ENCODE measurements at regions not wholly inside any gene's neighbourhood (a gene's known extent, or its start where the extent isn't known, plus 50 kb on each side); places are given as distances from the start of the nearest gene placed in this dataset.
"Not testable (repeated sequence)": the region's sequence is repeated elsewhere in the genome, so short reads cannot be mapped to it uniquely, and the experiment has no call there.

DNA sequence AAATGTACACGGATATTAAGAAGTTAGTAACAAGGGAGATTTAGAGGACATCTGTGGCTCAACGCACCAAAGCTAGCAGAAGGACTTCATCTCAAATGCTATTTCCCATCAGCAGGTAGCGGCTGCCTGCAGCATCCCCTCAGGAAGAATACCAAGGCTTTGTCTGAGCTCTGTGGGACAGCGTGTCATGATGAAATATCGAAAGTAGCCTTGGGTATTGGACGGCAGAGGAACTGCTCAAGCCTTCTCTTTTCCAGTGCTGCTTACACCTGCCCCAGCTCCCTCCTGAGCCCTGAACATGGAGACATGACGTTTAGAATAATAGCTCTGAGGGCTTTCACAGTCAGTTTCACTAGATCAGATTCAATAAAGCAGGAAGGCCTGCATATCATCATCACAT is 241.6 kb downstream of the SUCLG1 start:
- DNase-seq (ENCODE audit: low read depth in 2 of 2) = no peak

DNA sequence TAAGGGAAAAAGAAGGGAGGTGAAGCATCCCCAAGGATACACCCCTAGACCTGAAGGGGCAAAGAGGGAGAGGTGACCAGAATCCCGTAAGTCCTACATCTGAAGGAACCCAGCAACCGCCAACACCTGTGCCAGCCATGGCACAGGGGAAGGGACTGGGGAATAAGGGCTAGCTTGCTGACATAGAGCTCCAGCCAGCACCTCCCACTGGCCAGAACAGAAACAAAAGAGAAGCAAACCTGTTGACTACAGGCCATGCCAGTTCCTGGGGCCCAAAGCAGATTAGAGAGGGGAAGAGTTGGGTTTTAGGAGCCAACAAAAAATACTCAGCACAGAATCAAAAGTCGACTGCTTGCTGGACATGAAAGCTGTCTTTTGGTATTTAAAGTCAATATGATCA is 244.6 kb downstream of the SUCLG1 start:
- DNase-seq (ENCODE audit: low read depth in 2 of 2) = no peak

DNA sequence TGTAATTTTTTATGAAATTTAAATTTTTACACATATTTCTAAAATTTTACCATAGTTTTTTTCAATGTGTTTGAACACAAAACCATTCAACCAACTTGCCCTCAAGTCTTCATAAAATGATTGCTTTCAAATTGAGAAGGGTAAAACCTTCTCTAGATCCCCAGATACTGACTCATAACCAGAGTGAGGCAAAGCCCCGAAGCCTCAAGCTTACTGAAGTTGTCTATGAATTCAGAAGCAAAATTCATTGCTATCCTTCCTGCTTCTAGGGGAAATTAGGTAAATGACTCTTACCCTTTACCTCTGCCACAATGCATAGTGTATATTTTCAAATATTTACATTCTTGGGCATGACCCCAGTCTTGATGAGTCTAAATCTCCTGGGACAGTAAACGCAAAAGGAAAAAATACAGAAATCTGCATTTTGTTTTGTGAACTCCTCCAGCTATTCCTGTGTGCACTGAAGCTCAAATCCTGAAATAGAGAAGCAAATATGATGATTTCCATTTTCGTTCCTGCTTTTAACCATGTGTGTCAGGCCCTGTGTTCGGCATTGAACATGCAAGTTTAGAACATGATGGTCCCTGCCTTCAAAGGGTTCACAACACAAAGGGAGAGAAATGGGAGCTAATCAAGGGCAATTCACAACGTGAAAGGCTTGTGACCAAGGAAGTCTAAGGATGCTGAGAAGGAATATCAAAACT is 246.3 kb downstream of the SUCLG1 start:
- no peak for DNase-seq (ENCODE audit: low read depth in 2 of 2)

GRCh38 chr2:84209941-84210340 is 249.1 kb downstream of the SUCLG1 start:
- DNase-seq (ENCODE audit: low read depth in 2 of 2) = no peak

GRCh38 chr2:84204995-84205394 is 254.1 kb downstream of the SUCLG1 start:
- DNase-seq (ENCODE audit: low read depth in 2 of 2) = no peak

GRCh38 chr2:84202166-84202565 is 256.9 kb downstream of the SUCLG1 start:
- DNase-seq (ENCODE audit: low read depth in 2 of 2) = no peak

DNA sequence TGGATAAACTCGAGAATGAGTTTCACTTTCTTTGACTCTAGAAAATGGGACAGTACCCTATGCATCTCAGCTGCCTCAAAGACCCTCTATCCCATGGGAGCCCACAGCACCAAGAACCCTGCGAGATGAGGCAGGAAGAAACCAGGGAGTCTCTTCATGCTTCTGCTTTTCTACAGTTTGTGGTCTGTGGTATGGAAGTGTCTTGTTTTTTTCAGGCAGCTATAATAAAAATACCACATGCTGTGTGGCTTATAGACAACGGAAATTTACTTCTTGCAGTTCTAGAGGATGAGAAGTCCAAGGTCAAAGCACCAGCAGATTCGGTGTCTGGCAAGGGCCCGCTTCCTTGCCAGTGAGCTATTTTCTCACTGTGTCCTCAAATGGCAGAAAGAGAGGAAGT is 257.9 kb downstream of the SUCLG1 start:
- no peak for DNase-seq (ENCODE audit: low read depth in 2 of 2)

DNA sequence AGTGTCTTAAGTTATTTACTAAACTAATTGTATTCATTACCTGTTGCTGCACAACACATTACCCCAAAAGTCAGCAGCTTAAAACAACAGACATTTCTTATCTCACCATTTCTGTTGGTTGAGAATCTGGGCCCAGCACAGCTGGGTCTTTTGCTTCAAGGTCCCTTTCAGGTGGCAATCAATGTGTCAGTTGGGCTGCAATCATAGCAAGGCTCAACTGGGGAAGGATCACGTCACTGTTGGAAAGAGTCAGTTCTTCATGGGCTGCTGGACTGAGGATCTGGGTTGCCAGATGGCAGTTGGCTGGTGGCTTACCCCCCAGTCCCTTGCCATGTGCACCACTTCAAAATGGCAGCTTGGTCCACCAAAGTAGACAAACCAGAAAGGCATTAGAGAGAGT is 261.2 kb downstream of the SUCLG1 start:
- DNase-seq (ENCODE audit: low read depth in 2 of 2) = no peak

- DNase-seq (ENCODE audit: low read depth in 2 of 2) = no peak
These were observed 264.0 kb downstream of the SUCLG1 start for GRCh38 chr2:84194949-84195644.

DNA sequence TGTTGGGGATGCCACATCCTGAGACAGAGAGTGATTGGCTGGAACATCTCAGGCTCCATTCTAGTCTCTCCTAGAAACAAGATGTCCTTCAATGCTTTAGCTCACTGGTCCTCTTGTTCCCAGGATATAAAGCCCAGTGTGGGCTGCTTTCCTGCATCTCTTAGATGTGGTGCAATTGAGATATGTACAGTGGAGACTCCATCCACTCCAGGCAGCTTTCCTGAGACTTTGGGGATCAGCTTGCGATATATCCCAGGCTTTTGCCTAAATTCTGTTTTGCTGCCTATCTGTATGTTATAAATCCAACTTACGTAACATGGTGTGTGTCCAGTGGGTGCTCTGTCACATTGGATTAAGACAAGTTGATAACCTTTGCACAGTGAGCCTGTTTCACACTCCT is 264.9 kb downstream of the SUCLG1 start:
- DNase-seq (ENCODE audit: low read depth in 2 of 2) = no peak

- DNase-seq (ENCODE audit: low read depth in 2 of 2) = no peak
These were observed 271.8 kb downstream of the SUCLG1 start for GRCh38 chr2:84187258-84187657.

GRCh38 chr2:84181927-84182326 is 277.2 kb downstream of the SUCLG1 start:
- no peak for DNase-seq (ENCODE audit: low read depth in 2 of 2)

- DNase-seq (ENCODE audit: low read depth in 2 of 2) = no peak
These were observed 281.3 kb downstream of the SUCLG1 start for GRCh38 chr2:84177733-84178132.

DNA sequence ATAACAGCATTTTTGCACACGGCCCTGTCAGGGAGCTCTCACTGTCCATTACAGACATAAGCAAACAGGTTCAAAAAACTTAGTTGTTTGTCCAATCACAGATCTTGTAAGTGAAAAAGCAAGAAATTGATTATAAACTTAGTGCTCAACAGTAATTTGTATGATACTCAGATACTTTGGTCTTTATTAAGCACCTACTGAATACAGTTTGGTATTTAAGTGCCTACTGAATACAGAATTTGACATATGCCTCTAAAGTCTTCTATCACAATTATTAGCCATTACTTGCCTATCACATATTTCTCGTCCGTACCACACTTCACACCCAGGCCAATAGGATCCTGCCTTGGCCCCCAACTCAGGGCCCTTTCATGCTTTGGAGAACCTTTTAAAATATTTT is 283.1 kb downstream of the SUCLG1 start:
- DNase-seq (ENCODE audit: low read depth in 2 of 2) = no peak

- no peak for DNase-seq (ENCODE audit: low read depth in 2 of 2)
These were observed 283.7 kb downstream of the SUCLG1 start for GRCh38 chr2:84175340-84175739.

DNA sequence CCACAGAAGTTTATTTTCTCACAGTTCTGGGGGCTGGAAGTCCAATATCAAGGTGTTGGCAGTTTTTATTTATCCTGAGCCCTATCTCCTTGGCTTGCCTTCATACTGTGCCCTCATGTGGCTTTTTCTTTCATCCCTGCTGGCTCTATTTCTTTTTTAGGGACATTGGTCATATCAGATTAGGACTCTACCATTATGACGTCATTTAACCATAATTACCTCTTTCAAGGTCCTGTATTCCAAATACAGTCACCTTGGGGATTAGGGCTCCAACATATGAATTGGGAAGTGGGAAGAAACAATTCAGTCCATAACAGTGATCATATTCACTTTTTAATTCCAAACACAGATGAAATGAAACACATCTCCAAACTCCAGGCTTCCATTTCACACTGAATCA is 286.0 kb downstream of the SUCLG1 start:
- DNase-seq (ENCODE audit: low read depth in 2 of 2) = no peak

- DNase-seq (ENCODE audit: low read depth in 2 of 2) = no peak
These were observed 288.1 kb downstream of the SUCLG1 start for GRCh38 chr2:84170979-84171378.

DNA sequence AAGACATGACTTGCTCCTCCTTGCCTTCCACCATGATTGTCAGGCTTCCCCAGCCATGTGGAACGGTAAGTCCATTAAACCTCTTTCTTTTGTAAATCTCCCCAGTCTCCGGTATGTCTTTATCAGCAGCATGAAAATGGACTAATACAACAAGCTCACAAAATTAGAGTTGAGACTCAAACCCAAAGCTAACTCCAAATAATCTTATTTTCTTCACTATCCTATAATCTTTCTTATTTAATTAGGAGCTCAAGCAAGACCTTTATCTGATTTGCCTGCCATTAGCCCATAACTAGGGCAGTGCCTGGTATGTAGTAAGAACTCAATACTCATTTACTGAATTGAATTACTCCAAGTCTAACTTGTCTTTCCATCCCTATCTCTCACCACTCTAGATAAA is 289.2 kb downstream of the SUCLG1 start:
- DNase-seq (ENCODE audit: low read depth in 2 of 2) = no peak

DNA sequence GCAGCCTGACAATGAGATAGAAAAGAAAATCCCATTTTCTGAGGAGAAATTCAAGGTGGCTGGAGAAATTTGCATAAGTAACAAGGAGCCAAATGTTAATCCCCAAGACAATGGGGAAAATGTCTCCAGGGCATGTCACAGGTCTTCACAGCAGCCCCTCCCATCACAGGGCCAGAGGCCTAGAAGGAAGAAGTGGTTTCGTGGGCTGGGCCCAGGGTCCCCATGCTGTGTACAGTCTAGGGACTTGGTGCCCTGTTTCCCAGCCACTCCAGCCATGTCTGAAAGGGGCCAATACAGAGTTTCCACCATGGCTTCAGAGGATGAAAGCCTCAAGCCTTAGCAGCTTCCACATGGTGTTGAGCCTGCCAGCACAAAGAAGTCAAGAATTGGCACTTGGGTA is 290.5 kb downstream of the SUCLG1 start:
- not testable (repeated sequence) for DNase-seq (ENCODE audit: low read depth in 2 of 2)

DNA sequence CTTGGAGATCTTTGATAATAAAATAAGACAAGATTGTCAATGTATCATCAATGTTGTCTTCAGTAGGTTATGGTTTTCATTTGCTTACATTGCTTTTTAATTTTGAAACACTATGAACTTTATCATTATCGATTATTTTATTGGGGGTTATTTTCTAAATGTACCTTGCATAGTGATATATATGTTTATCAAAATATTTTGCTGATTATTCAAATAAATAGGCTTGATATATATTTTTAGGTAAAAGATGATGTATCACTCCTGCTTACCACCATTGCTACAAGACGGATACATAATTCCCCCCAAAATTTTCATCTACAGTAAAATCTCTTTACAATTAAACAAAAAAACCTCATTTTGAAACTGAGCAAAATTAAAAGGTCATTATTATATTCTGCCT is 293.8 kb downstream of the SUCLG1 start:
- no peak for DNase-seq (ENCODE audit: low read depth in 2 of 2)

DNA sequence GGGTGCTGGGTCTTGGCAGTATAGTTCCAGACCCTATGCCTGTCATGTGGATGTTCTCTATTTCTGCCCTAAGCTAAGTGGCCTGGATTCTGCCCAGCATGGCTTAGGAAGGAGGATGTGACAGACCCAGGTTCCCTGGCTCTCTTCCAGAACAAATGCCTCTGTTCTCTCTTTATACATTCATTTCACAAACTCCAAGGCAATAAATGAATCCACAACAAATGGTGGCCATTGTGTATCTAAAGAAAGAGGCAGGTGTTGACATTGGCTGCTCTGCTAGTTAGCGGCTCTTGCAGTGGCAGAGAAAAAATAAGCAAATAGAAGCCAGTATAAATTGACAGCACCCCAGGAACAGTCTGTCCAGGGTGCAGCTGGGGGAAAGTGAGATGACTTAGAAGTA is 298.6 kb downstream of the SUCLG1 start:
- DNase-seq (ENCODE audit: low read depth in 2 of 2) = no peak

- no peak for DNase-seq (ENCODE audit: low read depth in 2 of 2)
These were observed 300.5 kb downstream of the SUCLG1 start for GRCh38 chr2:84158605-84159004.

DNA sequence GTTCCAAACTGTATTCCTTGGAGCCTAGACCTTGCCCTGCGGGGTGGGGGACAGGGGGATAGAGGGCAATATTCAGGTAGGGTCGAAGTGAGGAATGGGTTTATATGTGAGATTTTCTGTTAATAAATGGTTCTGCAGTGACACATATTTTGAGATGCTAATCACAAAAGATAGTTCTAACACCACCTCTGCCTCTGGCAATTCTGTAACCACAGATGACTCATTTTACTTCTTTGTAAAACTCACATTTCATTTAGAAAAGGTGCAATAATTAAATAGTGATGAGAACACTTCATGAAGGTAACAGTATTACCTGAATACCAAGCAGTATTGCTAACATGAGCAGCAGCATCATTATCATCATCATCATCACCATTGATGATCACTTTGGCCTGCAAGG is 306.6 kb downstream of the SUCLG1 start:
- DNase-seq (ENCODE audit: low read depth in 2 of 2) = no peak

GRCh38 chr2:84144345-84144744 is 314.7 kb downstream of the SUCLG1 start:
- DNase-seq (ENCODE audit: low read depth in 2 of 2) = no peak
